BE2C (cell line): ENCODE measurements at regions not wholly inside any gene's neighbourhood (a gene's known extent, or its start where the extent isn't known, plus 50 kb on each side); places are given as distances from the start of the nearest gene placed in this dataset.

ENCODE experiments used
- DNase-seq: peaks from one replicate; pipeline ENCODE4 v3.0.0-alpha.2; 2020
- H3K27me3 ChIP-seq: fragments of 250-450 bp; sonication (Bioruptor Pico); 2 replicates; pipeline ENCODE4 v1.5.1; 2020; ENCODE audit warnings: mild to moderate bottlenecking
- H3K36me3 ChIP-seq: fragments of 250-450 bp; sonication (Bioruptor Pico); 2 replicates; pipeline ENCODE4 v1.5.1; 2020; ENCODE audit warnings: mild to moderate bottlenecking
- H3K4me1 ChIP-seq: fragments of 250-450 bp; sonication (Bioruptor Pico); 2 replicates; pipeline ENCODE4 v1.5.1; 2020
- H3K4me3 ChIP-seq: 2 replicates; pipeline ENCODE4 v1.5.1; 2011; ENCODE audit warnings: low read depth, low read length
- H3K9me3 ChIP-seq: fragments of 250-450 bp; sonication (Bioruptor Pico); 2 replicates; pipeline ENCODE4 v1.5.1; 2020
- TF ChIP-seq, protein P1 (sequence below): IDR thresholded peaks from 2 replicates; pipeline ENCODE4 v1.5.1; 2012; ENCODE audit warnings: mild to moderate bottlenecking, low read depth, low read length

DNA sequence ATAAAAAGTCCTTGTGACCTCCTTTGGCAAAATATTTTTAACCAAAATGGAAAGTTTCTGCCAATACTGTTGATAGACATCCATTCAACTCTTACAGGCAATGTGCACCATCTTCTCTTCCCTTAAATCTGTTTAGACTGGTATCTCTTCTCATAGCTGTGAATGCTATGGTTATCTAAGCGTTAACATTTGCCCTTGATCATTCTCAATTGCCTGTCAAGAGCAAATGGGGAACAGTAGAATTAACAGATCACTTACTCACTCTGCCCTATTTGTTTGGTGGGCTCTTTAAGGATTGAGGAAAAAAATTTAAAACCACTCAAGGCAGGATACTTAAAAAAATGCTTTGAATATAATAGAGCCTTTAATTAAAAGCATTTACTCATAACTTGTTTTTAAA lies 808.4 kb downstream of the NXPH1 start:
- Histone ChIP-seq H3K9me3 (no peaks in the 10 kb centered on the region), H3K27me3 (no peaks in the 10 kb centered on the region), H3K4me1 (no peaks in the 10 kb centered on the region), H3K36me3 (no peaks in the 10 kb centered on the region), H3K4me3 (no peak overlapping the region)
- DNase-seq = no peak
- TF ChIP-seq, protein P1, sequence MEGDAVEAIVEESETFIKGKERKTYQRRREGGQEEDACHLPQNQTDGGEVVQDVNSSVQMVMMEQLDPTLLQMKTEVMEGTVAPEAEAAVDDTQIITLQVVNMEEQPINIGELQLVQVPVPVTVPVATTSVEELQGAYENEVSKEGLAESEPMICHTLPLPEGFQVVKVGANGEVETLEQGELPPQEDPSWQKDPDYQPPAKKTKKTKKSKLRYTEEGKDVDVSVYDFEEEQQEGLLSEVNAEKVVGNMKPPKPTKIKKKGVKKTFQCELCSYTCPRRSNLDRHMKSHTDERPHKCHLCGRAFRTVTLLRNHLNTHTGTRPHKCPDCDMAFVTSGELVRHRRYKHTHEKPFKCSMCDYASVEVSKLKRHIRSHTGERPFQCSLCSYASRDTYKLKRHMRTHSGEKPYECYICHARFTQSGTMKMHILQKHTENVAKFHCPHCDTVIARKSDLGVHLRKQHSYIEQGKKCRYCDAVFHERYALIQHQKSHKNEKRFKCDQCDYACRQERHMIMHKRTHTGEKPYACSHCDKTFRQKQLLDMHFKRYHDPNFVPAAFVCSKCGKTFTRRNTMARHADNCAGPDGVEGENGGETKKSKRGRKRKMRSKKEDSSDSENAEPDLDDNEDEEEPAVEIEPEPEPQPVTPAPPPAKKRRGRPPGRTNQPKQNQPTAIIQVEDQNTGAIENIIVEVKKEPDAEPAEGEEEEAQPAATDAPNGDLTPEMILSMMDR = no peak

GRCh38 chr7:9242636-9243035 lies 809.2 kb downstream of the NXPH1 start:
- TF ChIP-seq, protein P1 = no peak
- H3K27me3 ChIP-seq = no peaks in the 10 kb centered on the region
- no peak overlapping the region for H3K4me3 ChIP-seq
- H3K9me3 ChIP-seq = no peaks in the 10 kb centered on the region
- H3K36me3 ChIP-seq = no peaks in the 10 kb centered on the region
- no peak for DNase-seq
- no peaks in the 10 kb centered on the region for H3K4me1 ChIP-seq

DNA sequence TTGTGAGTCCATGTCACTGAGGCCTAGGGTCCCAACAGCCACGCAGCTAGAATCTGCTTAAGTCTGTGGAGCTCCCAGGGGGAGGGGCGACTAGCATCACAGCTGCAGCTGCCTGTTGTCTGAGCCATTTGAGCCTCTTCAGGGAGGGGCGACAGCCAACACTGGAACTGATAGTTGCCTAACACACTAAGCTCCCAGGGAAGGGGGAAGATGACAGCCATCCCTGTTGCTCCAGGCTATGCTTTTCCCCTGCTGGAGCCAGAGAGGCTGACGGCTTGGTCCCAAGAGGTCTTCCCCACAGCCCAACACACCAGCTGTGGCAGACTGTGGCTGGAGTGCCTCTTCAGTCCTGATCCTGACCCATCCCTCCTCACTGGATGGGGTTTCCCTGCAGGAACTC lies 817.5 kb downstream of the NXPH1 start:
- TF ChIP-seq, protein P1 = no peak
- H3K36me3 ChIP-seq = no peaks in the 10 kb centered on the region
- DNase-seq = peak; percentile 81
- H3K9me3 ChIP-seq = no peaks in the 10 kb centered on the region
- H3K27me3 ChIP-seq = no peaks in the 10 kb centered on the region
- no peak overlapping the region for H3K4me3 ChIP-seq
- H3K4me1 ChIP-seq = peaks cover 4% of the 10 kb centered on the region

- H3K27me3 ChIP-seq = no peaks in the 10 kb centered on the region
- DNase-seq = peak; percentile 13
- H3K36me3 ChIP-seq = no peaks in the 10 kb centered on the region
- H3K4me3 ChIP-seq = no peak overlapping the region
- no peaks in the 10 kb centered on the region for H3K4me1 ChIP-seq
- no peaks in the 10 kb centered on the region; the same call in 1 of the 2 replicates for H3K9me3 ChIP-seq
- TF ChIP-seq, protein P1 = peak; percentile 39
Observed at GRCh38 chr7:9264395-9264794, 831.0 kb downstream of the NXPH1 start.

GRCh38 chr7:9280088-9280487 lies 846.7 kb downstream of the NXPH1 start:
- no peak for DNase-seq
- H3K36me3 ChIP-seq = no peaks in the 10 kb centered on the region
- no peaks in the 10 kb centered on the region for H3K27me3 ChIP-seq
- H3K4me1 ChIP-seq = no peaks in the 10 kb centered on the region
- H3K4me3 ChIP-seq = no peak overlapping the region
- H3K9me3 ChIP-seq = no peaks in the 10 kb centered on the region
- TF ChIP-seq, protein P1 = no peak

DNA sequence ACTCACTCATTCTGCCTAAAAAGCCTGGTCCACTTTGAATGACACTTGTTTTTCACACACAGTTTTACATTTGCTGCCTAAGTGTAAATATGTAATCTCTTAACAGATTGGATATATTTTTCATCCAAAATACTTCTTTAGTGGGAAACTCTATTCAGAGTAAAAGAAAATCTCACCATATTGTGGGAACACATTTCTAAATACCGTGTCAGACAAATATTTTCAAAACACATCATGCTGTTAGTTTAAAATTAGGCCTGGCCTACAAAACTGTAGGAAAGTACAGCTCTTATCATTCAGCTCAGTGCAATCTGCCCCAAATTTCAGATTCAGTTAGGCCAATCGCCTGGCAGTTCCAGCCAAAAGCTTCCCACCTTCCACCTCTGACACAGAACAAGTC lies 849.8 kb downstream of the NXPH1 start:
- Histone ChIP-seq H3K27me3 (no peaks in the 10 kb centered on the region), H3K4me1 (no peaks in the 10 kb centered on the region), H3K36me3 (0 out of 2 replicates have a peak, but pooled peaks cover 3% of the 10 kb centered on the region), H3K9me3 (no peaks in the 10 kb centered on the region), H3K4me3 (no peak overlapping the region)
- no peak for DNase-seq
- TF ChIP-seq, protein P1 = no peak
